ENCODE measurements at regions not wholly inside any gene's neighbourhood (a gene's known extent, or its start where the extent isn't known, plus 50 kb on each side); places are given as distances from the start of the nearest gene placed in this dataset.

GRCh38 chr14:97782871-97783414 is 985.8 kb downstream of the VRK1 start:
- no peak for TF ChIP-seq POLR2AphosphoS5 (IDR thresholded peaks at IDR 0.05)
- TF ChIP-seq, protein P1, sequence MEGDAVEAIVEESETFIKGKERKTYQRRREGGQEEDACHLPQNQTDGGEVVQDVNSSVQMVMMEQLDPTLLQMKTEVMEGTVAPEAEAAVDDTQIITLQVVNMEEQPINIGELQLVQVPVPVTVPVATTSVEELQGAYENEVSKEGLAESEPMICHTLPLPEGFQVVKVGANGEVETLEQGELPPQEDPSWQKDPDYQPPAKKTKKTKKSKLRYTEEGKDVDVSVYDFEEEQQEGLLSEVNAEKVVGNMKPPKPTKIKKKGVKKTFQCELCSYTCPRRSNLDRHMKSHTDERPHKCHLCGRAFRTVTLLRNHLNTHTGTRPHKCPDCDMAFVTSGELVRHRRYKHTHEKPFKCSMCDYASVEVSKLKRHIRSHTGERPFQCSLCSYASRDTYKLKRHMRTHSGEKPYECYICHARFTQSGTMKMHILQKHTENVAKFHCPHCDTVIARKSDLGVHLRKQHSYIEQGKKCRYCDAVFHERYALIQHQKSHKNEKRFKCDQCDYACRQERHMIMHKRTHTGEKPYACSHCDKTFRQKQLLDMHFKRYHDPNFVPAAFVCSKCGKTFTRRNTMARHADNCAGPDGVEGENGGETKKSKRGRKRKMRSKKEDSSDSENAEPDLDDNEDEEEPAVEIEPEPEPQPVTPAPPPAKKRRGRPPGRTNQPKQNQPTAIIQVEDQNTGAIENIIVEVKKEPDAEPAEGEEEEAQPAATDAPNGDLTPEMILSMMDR (IDR thresholded peaks at IDR 0.05; ENCODE audit: poor library complexity, severe bottlenecking): no peak
- TF ChIP-seq EZH2 (IDR thresholded peaks at IDR 0.05; ENCODE audit: borderline replicate concordance, insufficient read depth, low read length, poor library complexity, severe bottlenecking): no peak
- no peak for TF ChIP-seq REST (IDR thresholded peaks at IDR 0.05; ENCODE audit: borderline replicate concordance)

Data from neural cell (in vitro differentiated cells).